ENCODE measurements at regions not wholly inside any gene's neighbourhood (a gene's known extent, or its start where the extent isn't known, plus 50 kb on each side); places are given as distances from the start of the nearest gene placed in this dataset.
"Not testable (repeated sequence)": the region's sequence is repeated elsewhere in the genome, so short reads cannot be mapped to it uniquely, and the experiment has no call there.

DNA sequence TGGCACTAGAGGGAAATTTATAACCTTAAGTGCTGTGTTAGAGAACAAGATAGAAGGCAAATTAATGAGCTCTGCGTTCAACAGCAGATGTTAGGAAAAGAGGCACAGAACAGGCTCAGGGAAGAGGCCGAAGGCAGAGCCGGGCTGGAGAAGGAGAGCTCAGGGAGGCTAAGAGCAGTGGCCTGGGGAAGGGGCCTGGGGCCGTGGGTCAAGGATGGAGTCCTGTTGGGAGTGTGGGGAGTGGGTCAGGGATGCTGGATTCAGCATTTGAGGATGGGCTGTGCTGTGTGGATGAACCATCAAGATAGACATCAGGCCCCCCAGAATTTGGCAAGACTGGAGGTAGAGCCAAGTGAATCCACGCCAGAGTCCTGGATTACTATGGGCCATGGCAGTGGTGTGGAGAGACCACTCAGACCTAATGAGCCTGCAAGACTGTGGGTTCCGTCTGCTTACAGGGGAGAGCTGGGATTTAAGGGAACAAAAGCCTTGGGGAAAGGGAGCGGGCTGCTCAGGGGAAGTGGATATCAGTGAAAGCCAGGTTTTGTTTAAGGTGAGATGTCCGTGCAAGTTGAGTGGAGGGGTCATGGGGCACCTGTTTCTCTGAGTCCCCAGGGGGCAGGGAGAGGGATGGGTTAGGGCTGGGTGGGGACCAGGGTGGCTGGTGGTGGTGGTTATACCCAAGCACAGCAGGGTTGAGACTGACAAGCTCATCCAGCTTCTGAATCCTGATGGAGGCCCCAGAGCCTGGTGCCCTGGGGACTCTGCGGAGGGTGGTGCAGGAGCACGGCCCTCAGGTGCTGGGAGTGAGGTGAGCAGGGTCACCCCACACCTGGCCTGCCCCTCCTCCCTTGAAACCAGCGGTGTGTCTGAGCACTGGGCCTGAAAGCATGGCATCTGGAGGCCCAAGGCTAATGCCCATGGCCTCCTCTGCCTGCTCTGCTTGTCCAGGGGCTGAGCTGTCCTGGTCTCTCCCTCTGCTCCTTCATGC, 101.7 kb downstream of the BMS1 start:
- DNase-seq (ENCODE audit: low spot score): no peak

GRCh38 chr10:42885491-42886270, 103.1 kb downstream of the BMS1 start:
- no peak for DNase-seq (ENCODE audit: low spot score)

DNA sequence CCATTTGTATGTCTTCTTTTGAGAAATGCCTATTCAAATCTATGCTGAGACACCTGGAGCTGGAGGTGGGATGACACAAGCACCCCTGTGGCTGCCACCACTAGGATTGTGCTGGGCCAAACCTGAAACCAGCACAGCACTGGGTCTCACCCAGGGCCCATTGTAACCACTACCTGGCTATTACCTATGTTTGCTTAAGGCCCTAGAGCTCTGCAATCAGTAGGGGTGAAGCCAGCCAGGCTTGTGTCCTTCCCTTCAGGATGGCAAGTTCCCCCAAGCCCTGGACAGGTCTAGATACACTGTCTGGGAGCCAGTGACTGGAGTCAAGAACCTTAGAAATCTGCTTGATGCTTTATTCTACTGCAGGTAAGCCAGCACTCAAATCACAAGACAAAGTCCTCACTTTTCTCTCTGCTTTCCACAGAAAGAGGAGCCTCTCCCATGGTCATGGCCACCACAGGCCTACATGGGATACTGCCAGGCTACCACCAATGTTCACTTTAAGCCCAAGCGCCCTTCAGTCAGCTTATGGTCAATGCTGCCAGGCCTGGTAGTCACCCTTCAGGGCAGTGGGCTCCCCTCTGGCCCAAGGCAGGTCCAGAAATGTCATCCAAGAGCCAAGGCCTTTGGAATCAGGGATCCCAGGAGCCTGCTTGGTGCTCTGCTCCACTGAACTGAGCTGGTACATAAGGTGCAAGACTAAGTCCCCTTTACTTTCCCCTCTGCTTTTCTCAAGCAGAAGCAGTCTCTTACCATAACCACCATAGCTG, 105.3 kb downstream of the BMS1 start:
- no peak for DNase-seq (ENCODE audit: low spot score)

- DNase-seq (ENCODE audit: low spot score): no peak
These were observed 106.0 kb downstream of the BMS1 start for GRCh38 chr10:42888504-42889095.

DNA sequence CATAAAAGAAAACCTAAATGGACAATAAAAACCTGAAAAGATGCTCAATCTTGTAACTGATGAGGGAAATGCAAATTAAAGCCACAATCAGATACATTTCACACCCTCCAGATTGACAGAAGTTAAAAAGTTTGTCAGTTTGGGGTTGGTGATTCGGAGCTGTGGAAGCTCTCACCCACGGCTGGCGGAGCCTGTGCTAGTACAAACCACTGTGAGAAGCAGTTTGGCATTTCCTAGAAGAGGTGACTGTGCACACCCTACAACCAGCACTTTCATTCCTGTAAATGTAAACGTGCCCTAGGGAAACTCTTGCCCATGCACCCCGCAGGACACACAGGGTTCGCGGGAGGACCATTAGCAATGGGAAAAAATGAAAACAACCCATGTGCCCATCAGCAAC, 114.1 kb downstream of the BMS1 start:
- DNase-seq (ENCODE audit: low spot score): no peak

DNA sequence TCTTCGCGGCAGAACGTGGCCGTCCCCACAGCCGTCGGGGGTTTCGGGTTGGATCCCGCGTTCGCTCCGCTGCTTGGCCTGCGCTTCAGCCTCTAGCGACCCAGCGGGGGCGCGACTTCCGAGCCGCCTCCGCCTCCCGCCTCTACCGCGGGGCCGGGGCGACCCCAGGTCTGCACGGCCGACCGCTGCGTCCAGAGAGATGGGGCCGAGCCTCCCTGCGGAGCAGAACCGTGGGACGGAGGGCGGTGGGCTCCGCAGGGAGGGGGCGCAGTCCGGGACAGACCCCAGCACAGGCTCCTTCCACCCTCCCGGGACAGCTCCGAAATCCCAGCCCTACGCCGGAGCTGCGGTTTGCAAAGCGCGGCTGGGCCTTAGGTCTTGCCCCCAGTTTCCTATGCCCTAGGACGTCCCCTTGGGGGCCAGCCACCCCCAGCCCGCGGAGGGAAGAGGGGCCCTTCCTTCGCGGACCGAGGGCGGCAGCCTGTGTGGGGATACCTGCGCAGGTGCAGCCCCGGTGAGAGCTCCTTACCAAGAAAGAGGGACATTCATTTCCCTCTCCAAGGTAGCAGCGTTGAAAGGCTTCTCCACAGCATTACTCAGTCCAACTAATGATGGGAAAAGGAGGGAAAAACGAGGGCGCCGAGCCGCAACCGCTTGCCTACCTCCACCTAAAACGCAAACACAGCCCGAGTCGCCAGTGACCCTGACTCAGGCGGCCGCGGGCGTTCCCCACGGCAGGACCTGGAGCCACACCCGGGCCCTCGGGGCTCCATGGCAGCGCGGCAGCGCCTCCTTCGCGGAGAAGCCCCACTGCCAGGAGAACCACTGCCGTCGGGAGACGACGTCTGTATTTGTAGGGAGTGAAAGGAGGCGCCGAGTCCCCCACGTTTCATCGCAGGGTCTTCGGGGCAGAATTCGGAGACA, 115.7 kb downstream of the BMS1 start:
- no peak for DNase-seq (ENCODE audit: low spot score)

DNA sequence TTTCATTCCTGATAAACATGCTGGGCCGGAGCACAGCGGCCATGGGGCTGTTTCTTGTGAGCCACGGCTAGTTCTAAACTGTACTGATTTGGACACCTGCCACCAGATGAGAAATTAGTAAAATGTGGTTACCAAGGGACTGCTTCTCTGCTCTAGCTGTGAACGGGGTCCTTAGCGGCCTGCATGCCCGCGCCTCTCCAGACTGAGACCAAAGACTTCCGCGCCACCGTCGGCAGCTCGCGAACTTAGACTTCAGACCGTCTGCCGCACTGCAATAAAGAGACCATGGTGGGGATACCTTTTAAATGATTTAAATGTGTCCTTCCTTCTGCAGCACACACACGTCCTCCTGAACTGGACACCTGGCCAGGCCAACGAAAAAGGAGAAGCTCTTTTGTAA, 116.4 kb downstream of the BMS1 start:
- no peak for DNase-seq (ENCODE audit: low spot score)

GRCh38 chr10:42900346-42900745, 117.8 kb downstream of the BMS1 start:
- not testable (repeated sequence) for DNase-seq (ENCODE audit: low spot score)

DNA sequence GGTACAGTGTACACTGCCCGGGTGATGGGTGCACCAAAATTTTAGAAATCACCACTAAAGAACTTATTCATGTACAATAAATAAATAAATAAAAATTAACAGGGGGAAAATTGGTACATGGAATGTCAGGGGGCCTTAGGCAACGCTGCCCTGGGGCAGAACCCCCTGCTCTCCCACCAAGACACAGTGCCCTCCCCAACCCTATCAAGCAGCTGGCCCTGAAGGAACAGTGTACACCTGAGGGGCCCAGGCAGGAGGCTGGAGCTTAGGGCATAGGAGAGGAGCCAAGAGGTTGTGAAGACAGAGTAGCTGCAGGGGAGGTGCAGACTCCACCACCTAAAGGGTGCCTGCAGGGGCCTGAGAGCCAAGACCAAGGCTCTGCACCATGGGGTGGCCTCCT, 128.8 kb downstream of the BMS1 start:
- no peak for DNase-seq (ENCODE audit: low spot score)

DNA sequence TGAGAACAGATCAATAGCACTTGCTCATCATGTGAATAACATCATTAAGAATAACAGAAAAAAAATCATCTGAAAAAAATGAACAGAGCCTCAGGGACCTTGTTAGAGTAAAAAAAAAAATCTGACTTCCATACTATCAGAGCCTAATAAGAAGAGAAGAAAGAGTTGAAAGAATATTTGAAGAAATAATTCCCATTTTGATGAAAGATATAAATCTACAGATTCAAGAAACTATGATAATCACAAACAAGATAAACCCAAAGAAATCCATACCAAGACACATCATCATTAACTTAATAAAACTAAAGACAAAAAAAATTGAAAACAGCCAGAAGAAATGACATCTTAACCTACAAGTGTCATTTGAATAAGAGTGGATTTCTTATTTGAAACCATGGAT, 134.4 kb downstream of the BMS1 start:
- no peak for DNase-seq (ENCODE audit: low spot score)

DNA sequence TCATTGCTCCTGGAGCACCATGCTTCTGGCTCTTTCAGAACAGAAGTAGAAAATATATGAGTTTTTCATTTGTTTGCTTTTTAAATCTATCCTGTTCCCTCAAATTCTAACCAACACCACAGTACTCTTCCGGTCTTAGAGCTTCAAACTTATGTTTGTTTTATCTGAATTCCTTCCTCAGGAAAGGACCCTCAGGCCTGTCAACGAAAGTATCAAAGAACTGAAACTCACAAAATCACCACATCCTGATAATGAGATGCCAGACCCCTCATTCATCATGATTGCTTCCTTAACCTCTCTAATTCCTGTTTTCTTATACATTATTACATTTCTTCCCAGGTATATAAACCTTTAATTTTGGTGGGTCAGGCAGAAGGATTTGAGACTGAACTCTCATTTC, 135.2 kb downstream of the BMS1 start:
- DNase-seq (ENCODE audit: low spot score): no peak

DNA sequence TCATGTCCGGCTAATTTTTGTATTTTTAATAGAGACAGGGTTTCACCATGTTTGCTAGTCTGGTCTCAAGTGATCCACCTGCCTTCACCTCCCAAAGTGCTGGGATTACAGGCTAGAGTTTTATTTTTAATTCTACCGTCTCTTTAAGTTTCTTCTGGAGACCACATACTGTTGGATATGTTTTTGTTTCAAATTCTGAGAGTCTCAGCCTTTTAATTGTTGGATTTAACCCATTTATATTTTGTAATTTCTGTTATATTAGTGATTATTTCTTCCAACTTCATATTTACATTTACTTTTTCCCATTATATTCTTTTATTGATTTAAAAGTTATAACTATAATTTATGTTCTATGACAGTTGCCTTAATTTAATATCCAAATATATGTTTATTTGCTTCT, 139.4 kb downstream of the BMS1 start:
- DNase-seq (ENCODE audit: low spot score): no peak

- no peak for DNase-seq (ENCODE audit: low spot score)
These were observed 141.9 kb downstream of the BMS1 start for GRCh38 chr10:42924484-42924883.

DNA sequence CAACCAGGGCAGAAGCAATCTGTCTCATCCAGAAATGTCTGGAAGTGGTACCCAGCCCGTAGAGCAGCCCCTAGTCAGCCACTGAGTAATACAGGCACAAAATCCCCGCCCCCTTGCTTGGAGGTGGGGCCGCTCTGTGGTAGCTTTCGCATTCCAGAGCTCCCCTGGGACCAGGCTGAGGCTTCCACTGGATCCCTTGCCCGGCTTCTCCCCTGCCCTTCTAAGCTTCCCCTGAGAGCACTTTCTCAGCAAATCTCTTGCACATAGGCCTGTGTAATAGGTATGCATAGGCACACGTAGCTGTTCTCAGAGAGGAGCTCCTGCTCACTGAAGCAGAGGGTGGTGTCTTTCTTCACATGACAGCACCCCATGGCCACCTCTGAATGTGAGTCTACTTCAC, 144.2 kb downstream of the BMS1 start:
- DNase-seq (ENCODE audit: low spot score): no peak

GRCh38 chr10:42928064-42928463, 145.5 kb downstream of the BMS1 start:
- no peak for DNase-seq (ENCODE audit: low spot score)

- no peak for DNase-seq (ENCODE audit: low spot score)
These were observed 146.6 kb downstream of the BMS1 start for GRCh38 chr10:42929236-42929635.

DNA sequence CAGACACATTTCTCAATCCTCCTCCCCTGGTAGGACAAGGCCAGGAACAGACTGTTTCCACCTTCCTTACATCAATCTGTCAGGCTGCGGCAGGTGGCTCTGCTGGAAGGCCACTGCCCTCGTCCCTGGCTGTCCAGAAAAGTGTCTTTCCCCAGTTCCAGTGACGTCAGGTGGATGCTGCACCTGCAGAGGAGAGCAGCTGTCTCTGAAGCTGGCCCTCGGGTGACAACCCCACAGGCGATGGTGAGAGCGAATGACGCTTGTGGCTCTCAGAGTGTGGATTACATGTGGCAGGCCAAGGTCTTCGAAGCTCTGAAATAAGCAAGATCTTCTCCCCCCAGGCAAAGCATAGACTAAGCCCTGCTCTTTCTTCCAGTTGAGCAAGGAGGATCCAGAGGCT, 146.9 kb upstream of the RET start:
- DNase-seq (ENCODE audit: low spot score): no peak

DNA sequence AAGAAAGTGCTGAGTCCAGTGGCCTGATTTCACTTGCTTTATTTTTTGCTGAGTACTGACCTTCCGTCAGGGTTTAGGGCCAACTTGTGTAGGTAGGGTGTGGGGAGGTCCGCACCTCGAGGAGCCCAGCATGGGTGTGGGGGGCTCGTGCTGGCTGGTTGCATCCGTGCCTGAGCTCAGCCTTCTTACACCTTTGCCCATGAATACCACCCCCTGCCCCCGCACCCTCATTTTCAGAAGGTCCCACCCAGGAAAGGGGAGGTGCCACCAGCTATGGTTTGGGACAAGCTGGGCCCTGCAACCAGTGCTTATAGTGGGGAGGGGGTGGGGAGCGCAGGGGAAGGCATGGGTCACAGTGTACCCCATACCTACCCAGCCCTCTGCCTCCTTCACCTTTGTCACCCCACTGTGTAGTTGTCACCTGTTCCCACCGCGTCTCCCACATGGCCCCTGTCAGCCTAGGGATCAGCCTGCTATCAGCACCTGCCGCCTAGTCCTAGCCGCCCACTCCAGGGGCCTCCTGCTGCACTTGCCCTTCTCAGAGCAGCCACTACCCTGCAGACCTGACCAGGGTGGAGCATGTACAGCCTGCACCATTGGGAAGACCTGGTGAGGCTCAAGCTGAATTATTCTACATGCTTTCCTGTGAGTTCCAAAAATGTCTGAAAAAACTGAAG, 146.2 kb upstream of the RET start:
- no peak for DNase-seq (ENCODE audit: low spot score)

- no peak for DNase-seq (ENCODE audit: low spot score)
These were observed 144.8 kb upstream of the RET start for GRCh38 chr10:42932116-42932515.

GRCh38 chr10:42932735-42933447, 144.0 kb upstream of the RET start:
- DNase-seq (ENCODE audit: low spot score): peak; percentile 29
